Nephron (organoid): ENCODE measurements at regions not wholly inside any gene's neighbourhood (a gene's known extent, or its start where the extent isn't known, plus 50 kb on each side); places are given as distances from the start of the nearest gene placed in this dataset.

ENCODE experiments used
- H3K27ac Mint-ChIP-seq, 3 experiments: 2 replicates each; pipeline ENCODE4 v1.8.0; 2020; ENCODE audit warnings: mixed read lengths in 3 of 3, mild to moderate bottlenecking in 2 of 3, moderate library complexity in 1 of 3
- H3K27me3 Mint-ChIP-seq: 2 replicates; pipeline ENCODE4 v1.8.0; 2021; ENCODE audit warnings: low read depth, mild to moderate bottlenecking, moderate library complexity, mixed read lengths
- H3K36me3 Mint-ChIP-seq: 2 replicates; pipeline ENCODE4 v1.8.0; 2020; ENCODE audit warnings: low read depth, mixed read lengths
- H3K4me1 Mint-ChIP-seq: 2 replicates; pipeline ENCODE4 v1.8.0; 2020; ENCODE audit warnings: mixed read lengths
- H3K4me3 Mint-ChIP-seq, 3 experiments: 2 replicates each; pipeline ENCODE4 v1.8.0; 2020; ENCODE audit warnings: mild to moderate bottlenecking in 3 of 3, mixed read lengths in 3 of 3, moderate library complexity in 2 of 3
- H3K9me3 Mint-ChIP-seq: 2 replicates; pipeline ENCODE4 v1.8.0; 2020; ENCODE audit warnings: mixed read lengths
- TF ChIP-seq, protein P1 (sequence below), 3 experiments: fragments of 200-600 bp; sonication (generic); IDR thresholded peaks; one replicate each; pipeline ENCODE4 v1.5.0; 2021; ENCODE audit warnings: antibody characterized with exemption in 3 of 3; ENCODE audit not compliant: unreplicated experiment in 3 of 3

DNA sequence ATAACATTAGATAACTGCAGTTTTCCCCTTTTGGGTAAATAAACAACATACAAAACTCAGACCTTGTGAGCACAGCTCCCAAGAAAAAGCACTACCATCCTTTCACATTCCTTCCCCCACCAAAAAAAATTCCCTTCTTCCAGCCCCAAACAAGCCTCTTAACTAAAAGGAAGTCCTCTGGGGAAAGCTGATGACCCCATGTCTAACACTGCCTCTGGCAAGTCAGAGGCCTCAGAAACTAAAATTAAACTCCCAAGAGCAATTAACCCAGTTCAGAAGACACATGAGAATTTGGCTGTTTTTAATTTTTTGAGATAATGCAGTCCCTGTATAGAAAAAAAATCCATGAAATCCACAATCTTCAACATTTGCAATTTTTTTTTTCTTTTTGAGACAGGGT lies 127.7 kb downstream of the SPTSSA start:
- Mint-ChIP-seq H3K27ac (peak overlapping the region in 1 of 3 experiments; percentile 20), H3K4me1 (no peaks in the 10 kb centered on the region), H3K4me3 (no peak overlapping the region), H3K36me3 (no peaks in the 10 kb centered on the region), H3K27me3 (peaks cover 4% of the 10 kb centered on the region), H3K9me3 (peaks cover 2% of the 10 kb centered on the region)
- TF ChIP-seq, protein P1, sequence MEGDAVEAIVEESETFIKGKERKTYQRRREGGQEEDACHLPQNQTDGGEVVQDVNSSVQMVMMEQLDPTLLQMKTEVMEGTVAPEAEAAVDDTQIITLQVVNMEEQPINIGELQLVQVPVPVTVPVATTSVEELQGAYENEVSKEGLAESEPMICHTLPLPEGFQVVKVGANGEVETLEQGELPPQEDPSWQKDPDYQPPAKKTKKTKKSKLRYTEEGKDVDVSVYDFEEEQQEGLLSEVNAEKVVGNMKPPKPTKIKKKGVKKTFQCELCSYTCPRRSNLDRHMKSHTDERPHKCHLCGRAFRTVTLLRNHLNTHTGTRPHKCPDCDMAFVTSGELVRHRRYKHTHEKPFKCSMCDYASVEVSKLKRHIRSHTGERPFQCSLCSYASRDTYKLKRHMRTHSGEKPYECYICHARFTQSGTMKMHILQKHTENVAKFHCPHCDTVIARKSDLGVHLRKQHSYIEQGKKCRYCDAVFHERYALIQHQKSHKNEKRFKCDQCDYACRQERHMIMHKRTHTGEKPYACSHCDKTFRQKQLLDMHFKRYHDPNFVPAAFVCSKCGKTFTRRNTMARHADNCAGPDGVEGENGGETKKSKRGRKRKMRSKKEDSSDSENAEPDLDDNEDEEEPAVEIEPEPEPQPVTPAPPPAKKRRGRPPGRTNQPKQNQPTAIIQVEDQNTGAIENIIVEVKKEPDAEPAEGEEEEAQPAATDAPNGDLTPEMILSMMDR (IDR thresholded peaks at IDR 0.05; ENCODE audit: unreplicated experiment in 3 of 3) = no peak

DNA sequence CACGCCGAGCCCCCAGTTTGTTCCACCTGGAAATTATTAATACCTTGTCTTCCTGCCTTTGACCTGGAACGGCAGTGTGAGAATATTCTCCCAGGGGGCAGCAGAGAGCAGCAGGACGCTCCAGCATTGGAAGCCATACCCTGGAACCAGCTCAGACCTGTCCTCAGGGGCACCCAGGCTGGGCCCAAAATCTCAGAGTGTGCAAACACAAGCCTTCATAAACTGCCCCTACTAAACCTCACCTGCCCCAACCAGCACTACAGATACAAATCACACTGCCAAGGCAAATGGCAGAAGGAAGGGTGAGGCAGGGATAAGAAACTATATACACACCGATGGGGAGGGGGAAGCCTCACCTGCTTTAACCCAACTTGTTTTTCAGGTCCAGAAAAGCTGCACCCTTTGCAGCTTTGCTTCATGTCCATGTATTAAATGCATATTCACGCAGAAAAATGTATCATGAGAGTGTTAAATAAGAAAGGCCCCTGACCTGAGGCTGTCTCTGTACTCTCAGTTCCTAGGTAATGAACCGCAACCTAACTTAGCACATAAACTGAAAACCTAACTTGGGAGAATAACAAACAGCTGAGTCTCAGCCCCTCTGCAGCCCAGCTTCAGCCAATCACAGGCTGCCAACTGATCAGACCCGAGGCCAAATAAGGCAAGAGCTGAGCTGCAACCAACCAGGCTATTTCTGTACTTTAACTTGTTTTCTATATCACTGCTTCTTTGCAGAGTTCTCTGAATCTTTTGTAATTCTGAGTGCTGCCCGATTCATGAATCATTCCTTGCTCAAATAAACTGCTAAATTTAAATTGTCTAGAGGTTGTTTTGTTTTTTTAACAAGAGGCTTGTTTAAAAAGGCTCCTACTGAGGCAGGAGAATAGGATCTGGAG lies 130.1 kb downstream of the SPTSSA start:
- no peak overlapping the region for H3K4me3 Mint-ChIP-seq
- peak overlapping the region in 1 of 3 experiments; percentile 25 for H3K27ac Mint-ChIP-seq
- peaks cover 3% of the 10 kb centered on the region for H3K9me3 Mint-ChIP-seq

GRCh38 chr14:34330846-34331245 lies 131.2 kb downstream of the SPTSSA start:
- TF ChIP-seq, protein P1 (IDR thresholded peaks at IDR 0.05; ENCODE audit: unreplicated experiment in 3 of 3) = no peak
- Mint-ChIP-seq H3K4me1 (no peaks in the 10 kb centered on the region), H3K4me3 (no peak overlapping the region), H3K27me3 (peaks cover 7% of the 10 kb centered on the region), H3K27ac (no peak overlapping the region), H3K36me3 (no peaks in the 10 kb centered on the region), H3K9me3 (peaks cover 3% of the 10 kb centered on the region)

More for the DNA sequence above, 130.1 kb downstream of the SPTSSA start:
- H3K4me1 Mint-ChIP-seq = no peaks in the 10 kb centered on the region
- no peaks in the 10 kb centered on the region for H3K36me3 Mint-ChIP-seq
- TF ChIP-seq, protein P1 (IDR thresholded peaks at IDR 0.05; ENCODE audit: unreplicated experiment in 3 of 3) = peak; percentile 43 to 71 (median 61)
- H3K27me3 Mint-ChIP-seq = peaks cover 5% of the 10 kb centered on the region

DNA sequence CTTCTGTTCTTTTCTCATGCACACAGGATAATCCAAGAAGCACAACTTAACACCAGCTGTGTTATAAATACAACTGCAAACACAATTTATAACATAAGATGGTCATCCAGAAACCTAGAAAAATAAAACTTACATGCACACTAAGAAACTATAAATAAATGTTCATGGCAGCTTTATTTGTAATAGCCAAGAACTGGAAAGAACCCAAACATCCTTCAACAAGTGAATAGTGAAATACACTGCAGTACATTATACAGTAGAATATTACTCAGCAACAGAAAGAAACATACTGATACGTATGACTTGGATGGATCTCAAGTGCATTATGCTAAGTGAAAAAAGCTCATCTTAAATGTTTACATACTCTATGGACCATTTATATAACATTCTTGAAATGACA lies 132.7 kb downstream of the SPTSSA start:
- peaks cover 4% of the 10 kb centered on the region for H3K4me1 Mint-ChIP-seq
- peaks cover 7% of the 10 kb centered on the region for H3K27me3 Mint-ChIP-seq
- H3K27ac Mint-ChIP-seq = no peak overlapping the region
- H3K36me3 Mint-ChIP-seq = no peaks in the 10 kb centered on the region
- TF ChIP-seq, protein P1 (IDR thresholded peaks at IDR 0.05; ENCODE audit: unreplicated experiment in 3 of 3) = no peak
- H3K9me3 Mint-ChIP-seq = peaks cover 3% of the 10 kb centered on the region
- H3K4me3 Mint-ChIP-seq = no peak overlapping the region

DNA sequence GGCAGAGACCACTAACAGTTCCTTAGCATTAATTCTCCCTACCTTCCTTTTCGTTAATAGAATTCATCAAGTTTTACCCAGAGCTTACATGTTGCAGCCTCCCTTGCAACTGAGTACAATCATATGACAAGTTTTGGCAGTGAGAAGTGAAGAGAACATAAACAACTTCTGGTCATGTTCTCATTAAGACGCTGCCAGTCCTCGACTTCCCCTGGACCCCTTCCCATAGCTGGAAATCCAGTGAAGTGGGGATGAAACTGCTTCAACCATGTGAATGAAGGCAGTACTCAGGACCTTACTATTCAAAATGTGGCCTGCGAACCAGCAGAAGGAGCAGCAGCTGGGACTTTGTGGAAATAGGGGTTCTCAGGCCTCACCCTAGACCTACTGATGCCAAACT lies 133.9 kb downstream of the SPTSSA start:
- H3K4me1 Mint-ChIP-seq = peaks cover 6% of the 10 kb centered on the region
- peaks cover 3% of the 10 kb centered on the region for H3K9me3 Mint-ChIP-seq
- TF ChIP-seq, protein P1 (IDR thresholded peaks at IDR 0.05; ENCODE audit: unreplicated experiment in 3 of 3) = no peak
- no peak overlapping the region for H3K27ac Mint-ChIP-seq
- no peaks in the 10 kb centered on the region for H3K36me3 Mint-ChIP-seq
- H3K27me3 Mint-ChIP-seq = peaks cover 7% of the 10 kb centered on the region
- H3K4me3 Mint-ChIP-seq = no peak overlapping the region

- Mint-ChIP-seq H3K4me3 (no peak overlapping the region), H3K9me3 (peaks cover 3% of the 10 kb centered on the region), H3K27ac (no peak overlapping the region), H3K27me3 (peaks cover 11% of the 10 kb centered on the region), H3K36me3 (no peaks in the 10 kb centered on the region), H3K4me1 (peaks cover 6% of the 10 kb centered on the region)
- TF ChIP-seq, protein P1 (IDR thresholded peaks at IDR 0.05; ENCODE audit: unreplicated experiment in 3 of 3) = no peak
These were observed 136.5 kb downstream of the SPTSSA start for GRCh38 chr14:34325493-34325892.
